GM19238 (cell line): ENCODE measurements at regions not wholly inside any gene's neighbourhood (a gene's known extent, or its start where the extent isn't known, plus 50 kb on each side); places are given as distances from the start of the nearest gene placed in this dataset.

Source experiments
- DNase-seq: peaks from one replicate; pipeline ENCODE4 v3.0.0; 2011; ENCODE audit warnings: low spot score; ENCODE audit not compliant: insufficient read length

GRCh38 chr11:110984147-110984546, 261.4 kb upstream of the POU2AF2 start:
- DNase-seq: no peak

- DNase-seq: no peak
Observed at GRCh38 chr11:110982214-110982613, 263.3 kb upstream of the POU2AF2 start.

GRCh38 chr11:110979696-110980095, 265.8 kb upstream of the POU2AF2 start:
- DNase-seq: no peak

GRCh38 chr11:110977661-110978060, 265.4 kb upstream of the ARHGAP20 start:
- no peak for DNase-seq

- DNase-seq: no peak
Observed at GRCh38 chr11:110974731-110975130, 262.5 kb upstream of the ARHGAP20 start.

GRCh38 chr11:110973401-110973980, 261.3 kb upstream of the ARHGAP20 start:
- no peak for DNase-seq

- DNase-seq: no peak
Observed at GRCh38 chr11:110972640-110973039, 260.4 kb upstream of the ARHGAP20 start.

- no peak for DNase-seq
Observed at GRCh38 chr11:110972106-110972505, 259.9 kb upstream of the ARHGAP20 start.

- DNase-seq: no peak
Observed at GRCh38 chr11:110971140-110971539, 258.9 kb upstream of the ARHGAP20 start.

GRCh38 chr11:110968348-110969062, 256.3 kb upstream of the ARHGAP20 start:
- no peak for DNase-seq

GRCh38 chr11:110966131-110966530, 253.9 kb upstream of the ARHGAP20 start:
- no peak for DNase-seq

- no peak for DNase-seq
Observed at GRCh38 chr11:110962921-110963320, 250.7 kb upstream of the ARHGAP20 start.

- no peak for DNase-seq
Observed at GRCh38 chr11:110960167-110960566, 247.9 kb upstream of the ARHGAP20 start.

GRCh38 chr11:110958216-110958615, 246.0 kb upstream of the ARHGAP20 start:
- no peak for DNase-seq

GRCh38 chr11:110955776-110956175, 243.5 kb upstream of the ARHGAP20 start:
- DNase-seq: no peak

GRCh38 chr11:110951950-110952503, 239.8 kb upstream of the ARHGAP20 start:
- no peak for DNase-seq

- no peak for DNase-seq
Observed at GRCh38 chr11:110951037-110951949, 239.1 kb upstream of the ARHGAP20 start.

GRCh38 chr11:110948112-110948511, 235.9 kb upstream of the ARHGAP20 start:
- no peak for DNase-seq

- no peak for DNase-seq
Observed at GRCh38 chr11:110947096-110947495, 234.9 kb upstream of the ARHGAP20 start.

- DNase-seq: no peak
Observed at GRCh38 chr11:110939471-110939870, 227.2 kb upstream of the ARHGAP20 start.

- DNase-seq: no peak
Observed at GRCh38 chr11:110935018-110935640, 222.9 kb upstream of the ARHGAP20 start.
